ENCODE measurements at regions not wholly inside any gene's neighbourhood (a gene's known extent, or its start where the extent isn't known, plus 50 kb on each side); places are given as distances from the start of the nearest gene placed in this dataset.

- no peak for TF ChIP-seq ARNT2 (CRISPR knock-in tag; IDR thresholded peaks at IDR 0.05; ENCODE audit: low read depth)
- no peak for TF ChIP-seq ZNF552 (CRISPR knock-in tag; IDR thresholded peaks at IDR 0.05; ENCODE audit: borderline replicate concordance)
Observed at GRCh38 chr1:9471679-9472078, 67.6 kb upstream of the SLC25A33 start.
